Type B pancreatic cell (in vitro differentiated cells): ENCODE measurements at regions not wholly inside any gene's neighbourhood (a gene's known extent, or its start where the extent isn't known, plus 50 kb on each side); places are given as distances from the start of the nearest gene placed in this dataset.
"Not testable (repeated sequence)": the region's sequence is repeated elsewhere in the genome, so short reads cannot be mapped to it uniquely, and the experiment has no call there.

ENCODE experiments used
- DNase-seq: peaks from one replicate; pipeline ENCODE4 v3.0.0; 2021; ENCODE audit warnings: mixed read lengths; ENCODE audit not compliant: unreplicated experiment; ENCODE audit errors: extremely low spot score
- H3K27ac Mint-ChIP-seq: 2 replicates; pipeline ENCODE4 v1.8.0; 2021; ENCODE audit warnings: mild to moderate bottlenecking, mixed read lengths
- H3K27me3 Mint-ChIP-seq: 2 replicates; pipeline ENCODE4 v1.8.0; 2021; ENCODE audit warnings: mixed read lengths
- H3K36me3 Mint-ChIP-seq: 2 replicates; pipeline ENCODE4 v1.8.0; 2021; ENCODE audit warnings: mixed read lengths
- H3K4me1 Mint-ChIP-seq: one replicate; pipeline ENCODE4 v1.8.0; 2021; ENCODE audit warnings: mixed read lengths; ENCODE audit not compliant: unreplicated experiment
- H3K4me3 Mint-ChIP-seq: 2 replicates; pipeline ENCODE4 v1.8.0; 2021; ENCODE audit warnings: mild to moderate bottlenecking, mixed read lengths
- H3K9me3 Mint-ChIP-seq: 2 replicates; pipeline ENCODE4 v1.8.0; 2021; ENCODE audit warnings: mixed read lengths
- CTCF ChIP-seq: fragments of 200-600 bp; sonication (generic); conservative IDR thresholded peaks from 2 replicates; pipeline ENCODE4 v1.5.0; 2021; ENCODE audit warnings: antibody characterized with exemption, mild to moderate bottlenecking

- H3K36me3 Mint-ChIP-seq = no peaks in the 10 kb centered on the region
- no peaks in the 10 kb centered on the region for H3K9me3 Mint-ChIP-seq
- no peak overlapping the region for H3K4me3 Mint-ChIP-seq
- H3K27ac Mint-ChIP-seq = no peak overlapping the region
- no peaks in the 10 kb centered on the region for H3K4me1 Mint-ChIP-seq
- H3K27me3 Mint-ChIP-seq = peaks cover 42% of the 10 kb centered on the region
- no peak for DNase-seq
- no peak for TF ChIP-seq CTCF
These were observed 59.6 kb upstream of the OLIG2 start for GRCh38 chr21:32966120-32966519.

GRCh38 chr21:32968103-32968502, 57.6 kb upstream of the OLIG2 start:
- not testable (repeated sequence) for H3K4me1 Mint-ChIP-seq, H3K9me3 Mint-ChIP-seq, H3K4me3 Mint-ChIP-seq, H3K36me3 Mint-ChIP-seq, H3K27ac Mint-ChIP-seq, DNase-seq
- H3K27me3 Mint-ChIP-seq = peaks cover 30% of the 10 kb centered on the region

- no peaks in the 10 kb centered on the region for H3K9me3 Mint-ChIP-seq
- no peak for TF ChIP-seq CTCF
- DNase-seq = no peak
- H3K4me3 Mint-ChIP-seq = no peak overlapping the region
- peaks cover 47% of the 10 kb centered on the region for H3K27me3 Mint-ChIP-seq
- no peaks in the 10 kb centered on the region for H3K36me3 Mint-ChIP-seq
- H3K4me1 Mint-ChIP-seq = peaks cover 4% of the 10 kb centered on the region
- H3K27ac Mint-ChIP-seq = no peak overlapping the region
These were observed 51.1 kb upstream of the OLIG2 start for GRCh38 chr21:32974653-32975052.

GRCh38 chr21:32975811-32976431, 49.8 kb upstream of the OLIG2 start:
- H3K4me3 Mint-ChIP-seq = no peak overlapping the region
- no peaks in the 10 kb centered on the region for H3K36me3 Mint-ChIP-seq
- no peak for TF ChIP-seq CTCF
- H3K27me3 Mint-ChIP-seq = peaks cover 55% of the 10 kb centered on the region
- no peaks in the 10 kb centered on the region for H3K9me3 Mint-ChIP-seq
- peaks cover 4% of the 10 kb centered on the region for H3K4me1 Mint-ChIP-seq
- no peak for DNase-seq
- no peak overlapping the region for H3K27ac Mint-ChIP-seq
